Gastroesophageal sphincter (tissue), 4 donors: ENCODE measurements at regions not wholly inside any gene's neighbourhood (a gene's known extent, or its start where the extent isn't known, plus 50 kb on each side); places are given as distances from the start of the nearest gene placed in this dataset.

Experiments used
- ATAC-seq: fragments of 150-250 bp; one replicate; pipeline ENCODE4 v1.9.1; 2016; ENCODE audit warnings: mild to moderate bottlenecking, moderate library complexity
- H3K27ac ChIP-seq, 4 donors: fragments of 200-600 bp; sonication (generic) in 3 of 4; 1 replicate in 3 of 4; 2 replicates in 1 of 4; pipeline ENCODE4 v1.5.1; 2016 to 2019
- H3K27me3 ChIP-seq: fragments of 200-600 bp; sonication (generic); one replicate; pipeline ENCODE4 v1.5.1; 2019
- H3K36me3 ChIP-seq, 2 donors: fragments of 200-600 bp; sonication (generic); one replicate each; pipeline ENCODE4 v1.5.1; 2019; ENCODE audit warnings: control low read depth in 1 of 2
- H3K4me1 ChIP-seq, 3 donors: fragments of 200-600 bp; sonication (generic); 1 replicate in 2 of 3; 2 replicates in 1 of 3; pipeline ENCODE4 v1.5.1; 2016 to 2019; ENCODE audit warnings: control low read depth in 2 of 3
- H3K4me3 ChIP-seq, 2 donors: fragments of 200-600 bp; sonication (generic); one replicate each; pipeline ENCODE4 v1.5.1; 2019; ENCODE audit warnings: mild to moderate bottlenecking in 1 of 2, moderate library complexity in 1 of 2
- H3K9me3 ChIP-seq, 3 donors: fragments of 200-600 bp; sonication (generic); one replicate each; pipeline ENCODE4 v1.5.1; 2017 to 2019; ENCODE audit warnings: control low read depth in 2 of 3
- CTCF ChIP-seq, 4 experiments: fragments of 200-600 bp in 2 of 4; fragments of 450-650 bp in 2 of 4; sonication (generic) in 1 of 4; IDR thresholded peaks; one replicate each; pipeline ENCODE4 v1.5.1; 2017 to 2019; ENCODE audit warnings: antibody characterized with exemption in 4 of 4, mild to moderate bottlenecking in 2 of 4, moderate library complexity in 2 of 4
- EP300 ChIP-seq: sonication (generic); formaldehyde crosslinking; IDR thresholded peaks from one replicate; pipeline ENCODE4 v1.6.1; 2017; ENCODE audit warnings: antibody characterized with exemption, mild to moderate bottlenecking
- POLR2A ChIP-seq, 2 donors: fragments of 450-650 bp; IDR thresholded peaks; one replicate each; pipeline ENCODE4 v1.6.1; 2017; ENCODE audit warnings: antibody characterized with exemption in 2 of 2, mild to moderate bottlenecking in 2 of 2, moderate library complexity in 1 of 2
- POLR2AphosphoS5 ChIP-seq: sonication (generic); formaldehyde crosslinking; IDR thresholded peaks from one replicate; pipeline ENCODE4 v1.6.1; 2017; ENCODE audit warnings: antibody characterized with exemption
- WGBS, 2 donors: methylation state at CpG; one replicate each; pipeline ENCODE4 v1.1.5; 2018; ENCODE audit warnings: low coverage in 1 of 2; 5-methylcytosine and 5-hydroxymethylcytosine counted together

GRCh38 chr10:10528563-10528910, 489.1 kb upstream of the CELF2 start:
- WGBS, 2 donors = 84 to 97% methylated on average over 3 of the region's 3 CpGs
- Histone ChIP-seq H3K27ac (no peak overlapping the region), H3K9me3 (no peaks in the 10 kb centered on the region), H3K4me3 (no peak overlapping the region), H3K27me3 (no peaks in the 10 kb centered on the region), H3K36me3 (no peaks in the 10 kb centered on the region), H3K4me1 (peaks cover 0 to 5% (median 0%) of the 10 kb centered on the region in 3 donors)
- ATAC-seq = no peak
- TF ChIP-seq POLR2AphosphoS5 (no peak), POLR2A (IDR thresholded peaks at IDR 0.05) (no peak)

DNA sequence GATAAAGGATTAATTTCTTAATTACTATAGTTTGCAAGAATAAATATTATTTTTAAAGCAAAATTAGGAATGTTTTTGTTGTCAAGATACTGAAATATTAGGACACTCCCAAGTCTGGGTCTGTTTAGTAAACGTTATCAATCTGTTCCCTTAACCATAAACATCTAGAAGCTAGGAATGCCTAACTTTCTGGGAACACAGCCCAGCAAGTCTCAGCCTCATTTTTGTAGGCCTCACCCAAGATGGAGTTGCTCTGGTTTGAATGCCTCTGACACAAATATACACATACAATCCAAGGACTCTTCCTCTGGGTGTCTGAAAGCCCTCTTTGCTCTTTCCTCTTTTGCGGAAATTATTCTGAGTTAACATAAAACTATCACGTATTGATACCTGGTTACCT, 487.4 kb upstream of the CELF2 start:
- 41 to 44% methylated on average over 3 of the region's 3 CpGs for WGBS, 2 donors

GRCh38 chr10:10532236-10532635, 485.4 kb upstream of the CELF2 start:
- 38 to 44% methylated on average over 1 of the region's 1 CpG for WGBS, 2 donors

More for the DNA sequence above, 487.4 kb upstream of the CELF2 start:
- ATAC-seq = no peak
- Histone ChIP-seq H3K4me1 (peaks cover 0 to 5% (median 0%) of the 10 kb centered on the region in 3 donors), H3K36me3 (no peaks in the 10 kb centered on the region), H3K27ac (peak overlapping the region in 1 of 4 donors; percentile 9), H3K4me3 (no peak overlapping the region), H3K27me3 (no peaks in the 10 kb centered on the region), H3K9me3 (no peaks in the 10 kb centered on the region)
- TF ChIP-seq EP300 (no peak), POLR2A (IDR thresholded peaks at IDR 0.05) (no peak), CTCF (IDR thresholded peaks at IDR 0.05) (no peak), POLR2AphosphoS5 (no peak)

GRCh38 chr10:10532826-10533225, 484.8 kb upstream of the CELF2 start:
- H3K4me1 ChIP-seq = peaks cover 0 to 5% (median 0%) of the 10 kb centered on the region in 3 donors
- TF ChIP-seq CTCF (IDR thresholded peaks at IDR 0.05) (no peak), POLR2A (IDR thresholded peaks at IDR 0.05) (no peak), POLR2AphosphoS5 (no peak), EP300 (no peak)

More at GRCh38 chr10:10532236-10532635, 485.4 kb upstream of the CELF2 start:
- Histone ChIP-seq H3K4me1 (peaks cover 0 to 5% (median 0%) of the 10 kb centered on the region in 3 donors), H3K36me3 (no peaks in the 10 kb centered on the region), H3K27ac (no peak overlapping the region), H3K4me3 (no peak overlapping the region), H3K9me3 (no peaks in the 10 kb centered on the region), H3K27me3 (no peaks in the 10 kb centered on the region)
- no peak for ATAC-seq
- TF ChIP-seq CTCF (IDR thresholded peaks at IDR 0.05) = no peak
- no peak for TF ChIP-seq POLR2A (IDR thresholded peaks at IDR 0.05)
- no peak for TF ChIP-seq POLR2AphosphoS5

GRCh38 chr10:10533437-10533836, 484.2 kb upstream of the CELF2 start:
- 74 to 90% methylated on average over 1 to 3 of the region's 3 CpGs for WGBS, 2 donors

More at GRCh38 chr10:10532826-10533225, 484.8 kb upstream of the CELF2 start:
- Histone ChIP-seq H3K27me3 (no peaks in the 10 kb centered on the region), H3K27ac (no peak overlapping the region), H3K4me3 (no peak overlapping the region), H3K9me3 (no peaks in the 10 kb centered on the region), H3K36me3 (no peaks in the 10 kb centered on the region)
- no peak for ATAC-seq
- WGBS, 2 donors = 75 to 83% methylated on average over 1 to 2 of the region's 2 CpGs

More at GRCh38 chr10:10533437-10533836, 484.2 kb upstream of the CELF2 start:
- H3K4me3 ChIP-seq = no peak overlapping the region
- TF ChIP-seq POLR2AphosphoS5 = no peak
- no peak for TF ChIP-seq EP300
- no peak for TF ChIP-seq POLR2A (IDR thresholded peaks at IDR 0.05)
- no peak for TF ChIP-seq CTCF (IDR thresholded peaks at IDR 0.05)
- no peaks in the 10 kb centered on the region for H3K9me3 ChIP-seq
- H3K36me3 ChIP-seq = no peaks in the 10 kb centered on the region
- H3K27ac ChIP-seq = no peak overlapping the region
- no peak for ATAC-seq
- no peaks in the 10 kb centered on the region for H3K27me3 ChIP-seq
- peaks cover 0 to 5% (median 0%) of the 10 kb centered on the region in 3 donors for H3K4me1 ChIP-seq
